Stomach (tissue), 4 donors: ENCODE measurements at regions not wholly inside any gene's neighbourhood (a gene's known extent, or its start where the extent isn't known, plus 50 kb on each side); places are given as distances from the start of the nearest gene placed in this dataset.

Experiments used
- CTCF ChIP-seq, 7 experiments: fragments of 450-650 bp in 4 of 7; fragments of 200-600 bp in 3 of 7; sonication (generic) in 3 of 7; IDR thresholded peaks; one replicate each; pipeline ENCODE4 v1.5.1; 2016 to 2019; ENCODE audit warnings: antibody characterized with exemption in 7 of 7, control low read depth in 2 of 7, mild to moderate bottlenecking in 1 of 7
- POLR2A ChIP-seq, 4 donors: fragments of 450-650 bp; IDR thresholded peaks; one replicate each; pipeline ENCODE4 v1.6.1; 2016; ENCODE audit warnings: antibody characterized with exemption in 4 of 4, control low read depth in 2 of 4, mild to moderate bottlenecking in 1 of 4, moderate library complexity in 1 of 4

- TF ChIP-seq CTCF (IDR thresholded peaks at IDR 0.05) (no peak), POLR2A (IDR thresholded peaks at IDR 0.05) (no peak)
Observed at GRCh38 chr11:70768346-70769095, 370.2 kb downstream of the CTTN start.
